ENCODE measurements at regions not wholly inside any gene's neighbourhood (a gene's known extent, or its start where the extent isn't known, plus 50 kb on each side); places are given as distances from the start of the nearest gene placed in this dataset.
"Not testable (repeated sequence)": the region's sequence is repeated elsewhere in the genome, so short reads cannot be mapped to it uniquely, and the experiment has no call there.

DNA sequence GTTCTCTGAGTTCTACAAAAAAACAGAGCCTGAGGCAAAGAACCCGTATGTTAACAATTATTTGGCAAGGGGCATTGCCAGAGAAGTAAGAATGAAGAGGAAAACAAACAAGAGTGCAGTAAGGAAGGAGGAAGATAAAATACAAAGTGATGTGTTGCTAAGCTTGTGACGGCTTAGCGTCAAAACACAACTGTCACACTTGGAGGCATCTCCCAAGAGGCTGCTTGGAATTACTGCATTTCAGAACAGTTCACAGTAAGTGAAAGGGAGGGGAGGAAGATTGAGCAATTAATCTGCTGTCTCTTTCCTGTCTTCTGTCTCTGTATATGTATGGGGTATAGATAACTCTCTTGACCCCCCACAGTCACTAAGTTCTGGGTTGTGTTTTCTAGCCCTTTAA is 1017.0 kb upstream of the TMPRSS15 start:
- H3K27me3 ChIP-seq (ENCODE audit: insufficient read depth, low read length): no peaks in the 10 kb centered on the region
- H3K4me3 ChIP-seq (ENCODE audit: low read length): no peak overlapping the region
- H3K27ac ChIP-seq (ENCODE audit: low read length): no peak overlapping the region
- H3K4me1 ChIP-seq (ENCODE audit: insufficient read depth, low read length): no peaks in the 10 kb centered on the region
- no peaks in the 10 kb centered on the region for H3K36me3 ChIP-seq (ENCODE audit: insufficient read depth, low read depth, low read length)
- no peak overlapping the region for H3K9ac ChIP-seq (ENCODE audit: low read depth, low read length)
- H3K9me3 ChIP-seq (ENCODE audit: insufficient read depth, low read depth, low read length): peaks cover 3% of the 10 kb centered on the region; the same call in 1 of the 2 replicates

DNA sequence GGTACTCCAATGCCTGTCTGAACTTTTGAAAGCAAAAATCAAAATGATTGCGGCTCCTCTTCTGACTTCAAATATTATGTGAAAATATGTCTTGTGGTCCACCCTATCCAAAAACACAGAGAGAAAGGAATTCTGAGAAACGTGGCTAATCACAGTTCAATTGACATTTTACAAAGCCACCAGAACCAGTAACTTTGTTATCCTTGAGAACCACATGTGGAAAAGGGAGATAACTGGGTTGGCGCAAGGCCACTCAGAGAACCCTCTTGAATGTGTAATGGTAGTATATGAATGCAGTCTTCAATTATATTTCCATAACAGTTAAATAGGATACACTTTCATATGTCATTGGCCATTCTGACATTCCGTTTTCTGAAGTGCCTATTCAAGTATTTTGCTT is 1030.0 kb upstream of the TMPRSS15 start:
- H3K27me3 ChIP-seq (ENCODE audit: insufficient read depth, low read length): no peaks in the 10 kb centered on the region
- no peak overlapping the region for H3K9ac ChIP-seq (ENCODE audit: low read depth, low read length)
- H3K27ac ChIP-seq (ENCODE audit: low read length): no peak overlapping the region
- no peaks in the 10 kb centered on the region for H3K36me3 ChIP-seq (ENCODE audit: insufficient read depth, low read depth, low read length)
- H3K4me3 ChIP-seq (ENCODE audit: low read length): no peak overlapping the region
- H3K4me1 ChIP-seq (ENCODE audit: insufficient read depth, low read length): no peaks in the 10 kb centered on the region
- H3K9me3 ChIP-seq (ENCODE audit: insufficient read depth, low read depth, low read length): no peaks in the 10 kb centered on the region

DNA sequence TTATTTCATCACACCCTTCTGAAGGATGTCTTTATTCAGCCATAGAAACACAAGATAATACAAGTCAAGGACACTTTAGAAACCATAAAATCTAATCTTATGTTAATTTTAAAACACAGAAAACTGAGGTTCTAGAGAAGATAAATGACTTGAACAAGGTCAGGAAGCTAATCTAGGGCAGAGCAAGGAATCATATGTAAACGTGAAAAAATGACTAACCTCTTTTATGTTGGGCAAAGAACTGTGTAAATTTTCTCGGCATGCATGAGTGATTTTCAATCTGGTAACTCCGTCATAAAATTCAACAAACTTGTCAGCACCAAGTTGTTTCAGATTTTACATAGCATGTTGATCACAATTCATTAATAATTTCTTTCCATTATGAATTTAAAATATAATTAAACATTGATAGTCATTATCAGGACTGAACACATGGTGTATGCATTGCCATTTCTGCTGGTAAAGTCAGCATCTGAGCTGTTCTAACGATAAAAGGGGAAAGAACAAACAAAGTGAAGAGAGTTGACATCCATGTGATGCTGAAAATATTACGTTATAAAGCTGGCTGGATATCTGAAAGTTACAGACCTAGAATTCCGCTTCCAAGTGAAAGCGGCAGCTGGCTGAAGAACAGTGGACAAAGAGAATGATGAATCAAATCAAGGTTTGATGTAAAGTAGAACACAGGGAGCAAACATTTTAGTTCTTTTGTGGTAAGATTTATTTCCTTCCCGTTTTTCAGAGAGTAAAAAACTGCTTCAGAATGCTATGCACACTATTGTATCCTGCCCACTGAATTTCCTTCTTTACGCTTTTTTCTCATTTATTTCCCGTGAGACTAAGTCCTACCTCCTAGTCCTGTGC is 1037.4 kb upstream of the TMPRSS15 start:
- Histone ChIP-seq H3K9me3 (ENCODE audit: insufficient read depth, low read depth, low read length) (no peaks in the 10 kb centered on the region), H3K27ac (ENCODE audit: low read length) (no peak overlapping the region), H3K9ac (ENCODE audit: low read depth, low read length) (no peak overlapping the region)

DNA sequence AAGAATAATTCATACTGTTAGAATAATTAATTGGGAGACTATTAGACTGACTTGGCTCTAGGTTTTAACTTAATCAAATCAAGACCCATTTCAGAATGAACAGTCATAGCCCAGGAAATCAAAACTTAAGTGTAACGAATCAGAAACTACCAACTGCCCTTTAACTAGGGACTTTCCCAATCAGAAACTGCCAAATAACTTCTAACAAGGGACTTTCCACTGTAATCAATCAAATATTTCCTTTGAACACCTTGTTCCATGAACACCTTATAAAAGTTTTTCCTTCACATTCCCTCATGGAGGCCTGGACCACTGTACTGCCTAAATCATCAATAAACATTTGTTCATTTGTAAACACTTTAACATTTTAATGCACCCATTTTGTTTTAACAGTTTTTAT is 1054.7 kb upstream of the TMPRSS15 start:
- Histone ChIP-seq H3K4me1 (ENCODE audit: insufficient read depth, low read length) (peaks cover 3% of the 10 kb centered on the region; the same call in 1 of the 2 replicates), H3K9me3 (ENCODE audit: insufficient read depth, low read depth, low read length) (no peaks in the 10 kb centered on the region), H3K27me3 (ENCODE audit: insufficient read depth, low read length) (no peaks in the 10 kb centered on the region), H3K27ac (ENCODE audit: low read length) (no peak overlapping the region), H3K9ac (ENCODE audit: low read depth, low read length) (no peak overlapping the region), H3K36me3 (ENCODE audit: insufficient read depth, low read depth, low read length) (no peaks in the 10 kb centered on the region), H3K4me3 (ENCODE audit: low read length) (no peak overlapping the region)

More for the DNA sequence above, 1037.4 kb upstream of the TMPRSS15 start:
- no peaks in the 10 kb centered on the region for H3K4me1 ChIP-seq (ENCODE audit: insufficient read depth, low read length)
- no peaks in the 10 kb centered on the region for H3K27me3 ChIP-seq (ENCODE audit: insufficient read depth, low read length)
- no peak overlapping the region for H3K4me3 ChIP-seq (ENCODE audit: low read length)
- no peaks in the 10 kb centered on the region for H3K36me3 ChIP-seq (ENCODE audit: insufficient read depth, low read depth, low read length)

DNA sequence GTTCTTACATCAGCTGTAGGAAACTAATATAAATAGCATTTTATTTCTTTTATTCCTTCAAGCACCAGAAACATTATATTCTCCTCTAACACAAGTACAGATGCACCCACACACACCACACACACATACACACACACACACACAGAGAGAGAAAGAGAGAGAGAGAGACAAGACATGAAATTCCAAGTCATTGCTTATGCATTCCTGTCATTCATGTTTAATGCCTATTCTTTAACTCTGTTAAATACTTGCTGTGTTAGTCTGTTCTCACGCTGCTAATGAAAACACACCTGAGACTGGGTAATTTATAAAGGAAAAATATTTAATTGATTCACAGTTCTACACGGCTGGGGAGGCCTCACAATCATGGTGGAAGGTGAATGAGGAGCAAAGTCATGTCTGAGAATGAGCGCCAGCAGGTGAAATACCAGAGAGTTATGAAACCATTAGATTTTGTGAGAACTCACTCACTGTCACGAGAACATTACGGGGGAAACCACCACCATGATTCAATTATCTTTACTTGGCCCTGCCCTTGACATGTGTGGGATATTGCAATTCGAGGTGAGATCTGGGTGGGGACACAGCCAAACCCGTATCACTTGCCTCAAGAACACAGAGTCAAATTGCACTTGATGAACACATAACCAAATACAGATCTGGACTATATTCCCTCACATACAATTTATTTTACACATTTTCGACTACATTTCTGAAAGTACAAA is 1058.1 kb upstream of the TMPRSS15 start:
- Histone ChIP-seq H3K27me3 (ENCODE audit: insufficient read depth, low read length) (no peaks in the 10 kb centered on the region), H3K4me3 (ENCODE audit: low read length) (no peak overlapping the region), H3K9ac (ENCODE audit: low read depth, low read length) (no peak overlapping the region), H3K9me3 (ENCODE audit: insufficient read depth, low read depth, low read length) (no peaks in the 10 kb centered on the region), H3K36me3 (ENCODE audit: insufficient read depth, low read depth, low read length) (no peaks in the 10 kb centered on the region), H3K4me1 (ENCODE audit: insufficient read depth, low read length) (no peaks in the 10 kb centered on the region), H3K27ac (ENCODE audit: low read length) (no peak overlapping the region)

DNA sequence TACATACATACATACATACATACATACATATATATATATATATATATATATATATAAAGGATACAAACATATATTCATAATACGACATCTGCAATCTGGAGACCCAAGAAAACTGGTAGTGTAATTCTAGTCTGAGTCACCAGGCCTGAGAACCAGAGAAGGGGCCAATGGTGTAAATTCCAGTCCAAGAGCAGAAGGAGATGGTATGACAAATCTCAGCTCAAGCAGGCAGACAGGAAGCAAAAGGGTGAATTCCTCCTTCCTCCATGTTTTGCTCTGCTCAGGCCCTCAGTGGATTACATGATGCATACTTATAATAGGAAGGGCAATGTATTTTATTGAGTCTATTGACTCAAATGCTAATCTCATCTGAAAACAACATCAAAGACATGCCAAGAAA is 1060.4 kb upstream of the TMPRSS15 start:
- Histone ChIP-seq H3K36me3 (ENCODE audit: insufficient read depth, low read depth, low read length) (no peaks in the 10 kb centered on the region), H3K9me3 (ENCODE audit: insufficient read depth, low read depth, low read length) (peaks cover 7% of the 10 kb centered on the region), H3K9ac (ENCODE audit: low read depth, low read length) (no peak overlapping the region)

DNA sequence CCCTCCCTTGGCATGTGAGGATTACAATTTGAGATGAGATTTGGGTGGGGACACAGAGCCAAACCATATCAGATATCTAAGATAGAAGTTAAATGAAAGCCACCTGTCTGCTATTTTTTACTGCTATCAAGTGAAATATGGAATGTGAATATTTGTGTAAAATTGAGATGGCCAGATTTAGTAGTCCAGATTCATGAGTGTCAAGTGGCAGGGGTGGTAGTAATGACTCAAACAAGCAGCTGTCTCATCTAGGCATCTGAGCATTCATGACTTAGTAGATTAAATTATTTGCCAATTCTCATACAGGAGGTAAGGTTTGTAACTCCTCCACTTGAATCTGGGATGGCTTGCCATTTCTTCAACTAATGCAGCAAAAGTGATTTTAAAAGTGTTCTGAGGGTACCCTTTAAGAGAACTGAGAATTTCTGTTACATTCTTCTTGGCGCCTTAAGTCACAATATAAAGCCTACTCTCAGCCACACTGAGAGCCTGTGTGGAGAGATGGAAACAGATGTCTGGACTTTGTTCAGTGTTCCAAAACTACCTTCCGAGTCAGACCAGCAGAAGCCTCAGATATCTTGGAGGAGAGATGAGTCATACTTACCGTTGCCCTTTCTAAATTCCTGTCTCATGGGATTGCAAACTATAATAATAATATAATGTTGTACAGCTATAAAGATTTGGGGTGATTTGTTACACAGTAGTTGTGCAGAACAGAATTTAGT is 1065.6 kb upstream of the TMPRSS15 start:
- no peak overlapping the region for H3K4me3 ChIP-seq (ENCODE audit: low read length)
- H3K27me3 ChIP-seq (ENCODE audit: insufficient read depth, low read length): no peaks in the 10 kb centered on the region
- no peaks in the 10 kb centered on the region for H3K36me3 ChIP-seq (ENCODE audit: insufficient read depth, low read depth, low read length)
- no peak overlapping the region for H3K27ac ChIP-seq (ENCODE audit: low read length)
- no peak overlapping the region for H3K9ac ChIP-seq (ENCODE audit: low read depth, low read length)
- peaks cover 17% of the 10 kb centered on the region for H3K9me3 ChIP-seq (ENCODE audit: insufficient read depth, low read depth, low read length)
- H3K4me1 ChIP-seq (ENCODE audit: insufficient read depth, low read length): no peaks in the 10 kb centered on the region

More for the DNA sequence above, 1060.4 kb upstream of the TMPRSS15 start:
- Histone ChIP-seq H3K27ac (ENCODE audit: low read length) (no peak overlapping the region), H3K27me3 (ENCODE audit: insufficient read depth, low read length) (no peaks in the 10 kb centered on the region), H3K4me1 (ENCODE audit: insufficient read depth, low read length) (no peaks in the 10 kb centered on the region), H3K4me3 (ENCODE audit: low read length) (no peak overlapping the region)

DNA sequence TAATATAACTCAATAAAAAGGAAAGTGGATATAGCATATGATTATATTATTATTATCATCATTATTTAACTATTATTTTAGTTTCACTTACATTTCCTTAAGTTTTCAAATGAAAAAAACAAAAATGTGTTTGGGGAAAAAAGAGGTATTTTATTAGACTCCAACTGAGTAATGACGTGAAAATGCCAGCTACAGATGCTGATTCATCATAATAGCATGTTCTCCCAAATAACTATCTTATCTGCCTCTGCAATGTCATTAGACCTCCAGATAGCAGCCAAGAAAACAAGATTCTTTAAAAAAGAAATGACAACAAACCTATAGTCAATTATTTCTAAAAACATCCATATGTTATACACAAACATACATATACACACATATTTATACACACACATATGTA is 1071.9 kb upstream of the TMPRSS15 start:
- Histone ChIP-seq H3K4me3 (ENCODE audit: low read length) (no peak overlapping the region), H3K9me3 (ENCODE audit: insufficient read depth, low read depth, low read length) (peaks cover 18% of the 10 kb centered on the region), H3K27me3 (ENCODE audit: insufficient read depth, low read length) (no peaks in the 10 kb centered on the region), H3K27ac (ENCODE audit: low read length) (no peak overlapping the region), H3K4me1 (ENCODE audit: insufficient read depth, low read length) (no peaks in the 10 kb centered on the region), H3K9ac (ENCODE audit: low read depth, low read length) (no peak overlapping the region), H3K36me3 (ENCODE audit: insufficient read depth, low read depth, low read length) (no peaks in the 10 kb centered on the region)

DNA sequence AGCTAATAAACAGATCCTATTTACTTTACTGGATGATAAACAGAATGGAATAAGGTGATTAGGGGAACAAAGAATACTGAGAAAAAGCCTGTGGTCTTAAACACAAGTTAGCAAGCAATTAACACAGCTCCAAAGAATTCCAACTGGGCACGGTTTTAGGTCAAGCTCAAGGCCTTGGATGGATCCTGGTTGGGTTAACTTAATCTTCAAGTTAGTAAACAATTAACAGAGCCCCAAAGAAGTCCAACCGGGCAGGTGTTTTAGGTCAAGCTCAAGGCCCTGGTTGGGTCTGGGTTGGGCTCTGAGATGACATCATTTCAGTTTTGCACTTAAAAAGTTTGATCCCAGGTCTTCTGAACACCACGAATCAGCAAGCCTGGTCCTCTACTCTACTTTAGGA is 1086.3 kb upstream of the TMPRSS15 start:
- H3K4me3 ChIP-seq (ENCODE audit: low read length): no peak overlapping the region
- H3K9me3 ChIP-seq (ENCODE audit: insufficient read depth, low read depth, low read length): no peaks in the 10 kb centered on the region
- no peaks in the 10 kb centered on the region; the same call in 1 of the 2 replicates for H3K4me1 ChIP-seq (ENCODE audit: insufficient read depth, low read length)
- no peaks in the 10 kb centered on the region for H3K27me3 ChIP-seq (ENCODE audit: insufficient read depth, low read length)
- H3K36me3 ChIP-seq (ENCODE audit: insufficient read depth, low read depth, low read length): no peaks in the 10 kb centered on the region
- H3K27ac ChIP-seq (ENCODE audit: low read length): no peak overlapping the region
- no peak overlapping the region for H3K9ac ChIP-seq (ENCODE audit: low read depth, low read length)

DNA sequence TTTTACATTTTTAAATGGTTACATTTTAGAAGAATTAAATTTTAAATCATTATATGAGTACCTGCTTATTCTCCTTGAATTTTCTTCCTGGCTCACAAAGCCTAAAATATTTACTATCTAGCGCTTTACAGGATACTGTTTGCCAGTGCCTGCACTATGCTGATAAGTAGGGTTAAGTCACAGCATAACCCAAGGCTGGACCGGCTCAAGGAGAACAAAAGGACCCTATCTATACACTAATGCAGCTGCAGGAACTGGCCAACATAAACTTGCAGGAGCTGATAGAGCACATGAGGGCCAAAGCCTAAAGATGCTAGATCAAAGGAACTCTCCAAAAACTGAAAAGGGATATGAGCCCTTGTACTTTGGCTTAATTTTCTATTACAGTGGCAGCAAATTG is 1086.9 kb upstream of the TMPRSS15 start:
- H3K4me3 ChIP-seq (ENCODE audit: low read length): no peak overlapping the region
- no peak overlapping the region for H3K27ac ChIP-seq (ENCODE audit: low read length)
- H3K4me1 ChIP-seq (ENCODE audit: insufficient read depth, low read length): no peaks in the 10 kb centered on the region; the same call in 1 of the 2 replicates
- H3K9ac ChIP-seq (ENCODE audit: low read depth, low read length): no peak overlapping the region
- H3K36me3 ChIP-seq (ENCODE audit: insufficient read depth, low read depth, low read length): no peaks in the 10 kb centered on the region
- H3K27me3 ChIP-seq (ENCODE audit: insufficient read depth, low read length): no peaks in the 10 kb centered on the region
- H3K9me3 ChIP-seq (ENCODE audit: insufficient read depth, low read depth, low read length): no peaks in the 10 kb centered on the region

DNA sequence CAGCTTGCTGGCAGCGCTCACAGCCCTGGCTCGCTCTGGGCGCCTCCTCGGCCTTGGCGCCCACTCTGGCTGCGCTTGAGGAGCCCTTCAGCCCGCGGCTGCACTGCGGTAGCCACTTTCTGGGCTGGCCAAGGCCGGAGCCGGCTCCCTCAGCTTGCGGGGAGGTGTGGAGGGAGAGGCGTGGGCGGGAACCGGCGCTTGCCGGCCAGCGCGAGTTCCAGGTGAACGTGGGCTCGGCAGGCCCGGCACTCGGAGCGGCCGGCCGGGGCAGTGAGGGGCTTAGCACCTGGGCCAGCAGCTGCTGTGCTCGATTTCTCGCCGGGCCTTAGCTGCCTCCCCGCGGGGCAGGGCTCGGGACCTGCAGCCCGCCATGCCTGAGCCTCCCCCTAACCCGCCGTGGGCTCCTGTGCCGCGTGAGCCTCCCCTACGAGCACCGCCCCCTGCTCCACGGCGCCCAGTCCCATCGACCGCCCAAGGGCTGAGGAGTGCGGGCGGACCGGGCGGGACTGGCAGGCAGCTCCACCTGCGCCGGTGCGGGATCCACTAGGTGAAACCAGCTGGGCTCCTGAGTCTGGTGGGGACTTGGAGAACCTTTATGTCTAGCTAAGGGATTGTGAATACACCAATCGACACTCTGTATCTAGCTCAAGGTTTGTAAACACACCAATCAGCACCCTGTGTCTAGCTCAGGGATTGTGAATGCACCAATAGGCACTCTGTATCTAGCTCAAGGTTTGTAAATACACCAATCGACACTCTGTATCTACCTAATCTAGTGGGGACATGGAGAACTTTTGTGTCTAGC is 1090.1 kb upstream of the TMPRSS15 start:
- not testable (repeated sequence) for H3K36me3 ChIP-seq (ENCODE audit: insufficient read depth, low read depth, low read length); H3K9ac ChIP-seq (ENCODE audit: low read depth, low read length); H3K4me3 ChIP-seq (ENCODE audit: low read length); H3K9me3 ChIP-seq (ENCODE audit: insufficient read depth, low read depth, low read length); H3K4me1 ChIP-seq (ENCODE audit: insufficient read depth, low read length); H3K27me3 ChIP-seq (ENCODE audit: insufficient read depth, low read length); H3K27ac ChIP-seq (ENCODE audit: low read length)
